H1 (cell line): ENCODE measurements at regions not wholly inside any gene's neighbourhood (a gene's known extent, or its start where the extent isn't known, plus 50 kb on each side); places are given as distances from the start of the nearest gene placed in this dataset.

Experiments
- CTCF ChIA-PET: fragments of 300-600 bp; sonication (Branson Sonifier 250); formaldehyde crosslinking; loops from one replicate; lab custom pipeline; 2021; ENCODE audit not compliant: partially characterized antibody; lab: Charles Lee
- POLR2A ChIA-PET: fragments of 300-600 bp; sonication (Branson Sonifier 250); formaldehyde crosslinking; loops from one replicate; lab custom pipeline; 2021; ENCODE audit warnings: inconsistent platforms; ENCODE audit not compliant: partially characterized antibody; lab: Charles Lee
- DNase-seq, 2 experiments: peaks; one replicate each; pipeline versions ENCODE4 v3.0.0 to v3.0.0-alpha.2; 2010 to 2022; ENCODE audit warnings: low spot score in 2 of 2, low read depth in 1 of 2, mixed read lengths in 1 of 2
- FAIRE-seq: peaks from 2 replicates; lab custom pipeline; 2011; peaks lifted over from hg19 to GRCh38; lab: Jason Lieb, UNC
- H2AFZ ChIP-seq: 2 replicates; pipeline ENCODE4 v1.8.1; 2012; ENCODE audit warnings: low read length, inconsistent platforms
- H2AK5ac ChIP-seq: 2 replicates; pipeline ENCODE4 v1.6.1; 2013; ENCODE audit warnings: low read depth, low read length
- H2BK120ac ChIP-seq: replicated peaks from 2 replicates; pipeline ENCODE3; 2013; ENCODE audit warnings: low read depth, low read length, inconsistent platforms
- H2BK12ac ChIP-seq: 2 replicates; pipeline ENCODE4 v1.6.1; 2013; ENCODE audit warnings: low read depth, low read length
- H2BK15ac ChIP-seq: 2 replicates; pipeline ENCODE4 v1.6.1; 2013; ENCODE audit warnings: low read length
- H2BK20ac ChIP-seq: 2 replicates; pipeline ENCODE4 v1.6.1; 2013; ENCODE audit warnings: low read length
- H2BK5ac ChIP-seq: 2 replicates; pipeline ENCODE4 v1.6.1; 2013; ENCODE audit warnings: low read depth, low read length
- H3K14ac ChIP-seq: 2 replicates; pipeline ENCODE4 v1.6.1; 2013; ENCODE audit warnings: inconsistent platforms; ENCODE audit not compliant: insufficient read length
- H3K18ac ChIP-seq: 2 replicates; pipeline ENCODE4 v1.6.1; 2013; ENCODE audit warnings: low read length; ENCODE audit errors: extremely low read depth
- H3K23ac ChIP-seq: 2 replicates; pipeline ENCODE4 v1.6.1; 2013; ENCODE audit warnings: inconsistent platforms; ENCODE audit not compliant: insufficient read length
- H3K23me2 ChIP-seq: 2 replicates; pipeline ENCODE4 v1.6.1; 2013; ENCODE audit warnings: low read depth, low read length
- H3K27ac ChIP-seq: 2 replicates; pipeline ENCODE4 v1.6.1; 2011; ENCODE audit warnings: low read depth, low read length, inconsistent platforms
- H3K27me3 ChIP-seq, 4 experiments: replicated peaks in 1 of 4; 1 replicate in 1 of 4; 2 replicates in 3 of 4; pipeline versions ENCODE4 v1.6.1 to v1.8.1; 2011 to 2013; ENCODE audit warnings: low read length in 3 of 4, mild to moderate bottlenecking in 3 of 4, inconsistent platforms in 2 of 4, mixed read lengths in 2 of 4, moderate library complexity in 1 of 4; ENCODE audit not compliant: control insufficient read depth in 3 of 4, insufficient read depth in 3 of 4; ENCODE audit errors: extremely low read depth in 1 of 4
- H3K36me3 ChIP-seq, 4 experiments: 2 replicates each; pipeline versions ENCODE4 v1.6.1 to v1.8.1; 2011 to 2013; ENCODE audit warnings: mild to moderate bottlenecking in 4 of 4, low read length in 3 of 4, moderate library complexity in 2 of 4, control low read depth in 1 of 4, inconsistent platforms in 1 of 4; ENCODE audit not compliant: insufficient read depth in 4 of 4, control insufficient read depth in 2 of 4
- H3K4ac ChIP-seq: replicated peaks from 2 replicates; pipeline ENCODE3; 2013; ENCODE audit warnings: low read length, low read depth, mixed read lengths, inconsistent platforms; ENCODE audit not compliant: insufficient read length
- H3K4me1 ChIP-seq, 4 experiments: replicated peaks in 1 of 4; 1 replicate in 1 of 4; 2 replicates in 3 of 4; pipeline versions ENCODE4 v1.6.1 to v1.8.1; 2011 to 2013; ENCODE audit warnings: low read length in 3 of 4, inconsistent platforms in 2 of 4, mixed read lengths in 1 of 4; ENCODE audit not compliant: insufficient read depth in 4 of 4, control insufficient read depth in 3 of 4
- H3K4me2 ChIP-seq, 2 experiments: 2 replicates each; pipeline versions ENCODE4 v1.6.1 to v1.8.1; 2011 to 2013; ENCODE audit warnings: low read depth in 2 of 2, low read length in 2 of 2, control low read depth in 1 of 2, inconsistent platforms in 1 of 2, mild to moderate bottlenecking in 1 of 2; ENCODE audit not compliant: insufficient read depth in 1 of 2
- H3K4me3 ChIP-seq, 4 experiments: fragments of 200-600, 300-600 bp in 1 of 4; sonication (generic), shearing (Covaris generic), sonication (Bioruptor Twin) in 1 of 4; 2 replicates each; pipeline versions ENCODE4 v1.5.1 to v1.8.1; 2011 to 2016; ENCODE audit warnings: low read length in 4 of 4, low read depth in 3 of 4, control low read depth in 2 of 4, inconsistent platforms in 2 of 4, mild to moderate bottlenecking in 2 of 4, mixed read lengths in 1 of 4, moderate library complexity in 1 of 4; ENCODE audit not compliant: insufficient read depth in 2 of 4; ENCODE audit errors: extremely low read depth in 1 of 4
- H3K56ac ChIP-seq: replicated peaks from 2 replicates; pipeline ENCODE3; 2013; ENCODE audit warnings: low read depth, mild to moderate bottlenecking, mixed read lengths, low read length, inconsistent platforms; ENCODE audit not compliant: insufficient read length
- H3K79me1 ChIP-seq: 2 replicates; pipeline ENCODE4 v1.6.1; 2013; ENCODE audit warnings: low read depth, low read length, control low read depth
- H3K79me2 ChIP-seq, 2 experiments: 2 replicates each; pipeline versions ENCODE4 v1.6.1 to v1.8.1; 2012 to 2013; ENCODE audit warnings: low read length in 2 of 2, mild to moderate bottlenecking in 2 of 2, inconsistent platforms in 1 of 2; ENCODE audit not compliant: insufficient read depth in 2 of 2, control insufficient read depth in 1 of 2
- H3K9ac ChIP-seq, 4 experiments: replicated peaks in 1 of 4; 1 replicate in 1 of 4; 2 replicates in 3 of 4; pipeline versions ENCODE4 v1.6.1 to v1.8.1; 2011 to 2013; ENCODE audit warnings: low read depth in 3 of 4, low read length in 3 of 4, control low read depth in 2 of 4, mild to moderate bottlenecking in 2 of 4, moderate library complexity in 2 of 4, inconsistent platforms in 1 of 4; ENCODE audit errors: extremely low read depth in 1 of 4
- H3K9me3 ChIP-seq, 2 experiments: 2 replicates each; pipeline versions ENCODE4 v1.6.1 to v1.8.1; 2012 to 2013; ENCODE audit warnings: mild to moderate bottlenecking in 2 of 2, moderate library complexity in 2 of 2, control low read depth in 1 of 2, inconsistent platforms in 1 of 2, low read depth in 1 of 2, low read length in 1 of 2, mixed read lengths in 1 of 2; ENCODE audit not compliant: insufficient read depth in 2 of 2
- H4K20me1 ChIP-seq, 2 experiments: replicated peaks in 1 of 2; 2 replicates each; pipeline versions ENCODE3 to v1.8.1; 2011 to 2013; ENCODE audit warnings: inconsistent platforms in 2 of 2, low read length in 2 of 2, mild to moderate bottlenecking in 1 of 2; ENCODE audit not compliant: insufficient read depth in 2 of 2, control insufficient read depth in 1 of 2
- H4K5ac ChIP-seq: 2 replicates; pipeline ENCODE4 v1.6.1; 2013; ENCODE audit warnings: low read length, low read depth, mixed read lengths, inconsistent platforms; ENCODE audit not compliant: insufficient read length
- H4K8ac ChIP-seq: 2 replicates; pipeline ENCODE4 v1.8.0; 2013; ENCODE audit warnings: mild to moderate bottlenecking, moderate library complexity, low read length, inconsistent platforms; ENCODE audit not compliant: insufficient read depth; ENCODE audit errors: extremely low read depth
- H4K91ac ChIP-seq: replicated peaks from 2 replicates; pipeline ENCODE3; 2013; ENCODE audit warnings: low read length, mixed read lengths, inconsistent platforms; ENCODE audit not compliant: insufficient read length
- SUZ12 ChIP-seq: fragments of 200-600 bp; sonication (generic); IDR thresholded peaks from 2 replicates; pipeline ENCODE4 v1.6.1; 2012; ENCODE audit warnings: mild to moderate bottlenecking, inconsistent platforms, low read length, moderate library complexity, mixed read lengths
- WGBS, 2 experiments: shearing (Covaris generic) in 1 of 2; methylation state at CpG; one replicate each; pipeline versions ENCODE4 v1.1.6 to v1.1.7; 2013 to 2015; ENCODE audit warnings: low lambda C conversion rate in 2 of 2, mixed read lengths in 2 of 2, inconsistent platforms in 1 of 2, low coverage in 1 of 2, missing lambda C conversion rate in 1 of 2; ENCODE audit not compliant: insufficient replicate concordance in 2 of 2, insufficient coverage in 1 of 2, insufficient read length in 1 of 2; ENCODE audit errors: extremely low coverage in 1 of 2, missing lambda C conversion rate in 1 of 2; 5-methylcytosine and 5-hydroxymethylcytosine counted together

DNA sequence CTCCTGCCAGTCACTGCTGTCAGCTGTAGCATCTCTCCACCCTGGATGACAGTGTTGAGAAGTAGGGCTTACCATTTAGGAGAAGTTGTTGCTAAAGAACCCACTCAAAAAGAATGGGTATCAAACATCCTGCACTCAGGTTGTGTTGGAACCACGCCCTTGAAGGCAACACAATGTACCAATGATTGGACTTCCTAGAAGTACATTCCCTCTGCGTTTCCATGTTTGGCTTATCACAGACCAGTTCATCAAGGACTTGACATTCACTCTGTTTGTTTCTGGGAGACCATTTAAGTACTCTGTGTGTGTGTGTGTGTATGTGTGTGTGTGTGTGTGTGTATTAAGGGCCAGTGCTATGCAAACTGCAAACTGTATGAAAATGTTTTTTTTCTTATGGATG lies 200.6 kb upstream of the GATB start:
- Histone ChIP-seq H4K91ac (no peak overlapping the region), H3K23me2 (no peaks in the 10 kb centered on the region), H3K9me3 (no peaks in the 10 kb centered on the region), H3K27me3 (no peaks in the 10 kb centered on the region), H3K4ac (no peak overlapping the region), H3K27ac (no peak overlapping the region), H3K4me1 (peaks cover 0 to 6% (median 4%) of the 10 kb centered on the region in 4 experiments; a peak in 3 of 7 replicates), H3K56ac (no peak overlapping the region), H4K5ac (no peak overlapping the region), H3K79me2 (no peaks in the 10 kb centered on the region; a peak in 1 of 4 replicates), H2BK15ac (0 out of 2 replicates have a peak overlapping the region, but pooled peaks have one; percentile 21), H2BK5ac (no peak overlapping the region), H3K4me2 (no peak overlapping the region), H3K9ac (no peak overlapping the region), H2AK5ac (no peak overlapping the region), H4K20me1 (no peaks in the 10 kb centered on the region), H3K14ac (no peak overlapping the region), H4K8ac (no peak overlapping the region), H3K79me1 (no peaks in the 10 kb centered on the region), H3K4me3 (no peak overlapping the region), H3K23ac (no peak overlapping the region), H2BK120ac (no peak overlapping the region), H2AFZ (no peak overlapping the region), H2BK20ac (no peak overlapping the region), H3K36me3 (no peaks in the 10 kb centered on the region), H3K18ac (no peak overlapping the region), H2BK12ac (no peak overlapping the region)
- no peak for FAIRE-seq
- WGBS, 2 experiments: 91% methylated on average over 2 of the region's 2 CpGs; no CpG with 5 or more reads in 1 of the 2 experiments
- no peak for TF ChIP-seq SUZ12
- ChIA-PET CTCF (interaction anchor here (0.8 to 1.4 kb wide), 2 partner anchors 22 to 84 kb away, joined by 3 to 5 read pairs; no protein-coding TSS in a partner anchor), POLR2A (no interaction called here)
- no peak for DNase-seq
